ENCODE measurements at regions not wholly inside any gene's neighbourhood (a gene's known extent, or its start where the extent isn't known, plus 50 kb on each side); places are given as distances from the start of the nearest gene placed in this dataset.

- no peak for DNase-seq (ENCODE audit: low spot score)
- no peak for TF ChIP-seq CTCF (conservative IDR thresholded peaks at IDR 0.05; ENCODE audit: low read depth)
- POLR2A ChIA-PET (ENCODE audit: low non-redundant PET): no interaction called here
- no peak overlapping the region for H3K27ac ChIP-seq
- CTCF ChIA-PET: no interaction called here
Observed at GRCh38 chr11:107116358-107116757, 98.1 kb upstream of the GUCY1A2 start.

GRCh38 chr11:107102692-107103477 lies 84.6 kb upstream of the GUCY1A2 start:
- no peak for TF ChIP-seq CTCF (conservative IDR thresholded peaks at IDR 0.05; ENCODE audit: low read depth)
- ChIA-PET CTCF (no interaction called here), POLR2A (ENCODE audit: low non-redundant PET) (no interaction called here)
- no peak for DNase-seq (ENCODE audit: low spot score)
- no peak overlapping the region for H3K27ac ChIP-seq

- POLR2A ChIA-PET (ENCODE audit: low non-redundant PET): no interaction called here
Observed at GRCh38 chr11:107092667-107093066, 74.4 kb upstream of the GUCY1A2 start.

GRCh38 chr11:107078375-107078774 lies 60.1 kb upstream of the GUCY1A2 start:
- TF ChIP-seq CTCF (conservative IDR thresholded peaks at IDR 0.05; ENCODE audit: low read depth): no peak
- POLR2A ChIA-PET (ENCODE audit: low non-redundant PET): no interaction called here

More at GRCh38 chr11:107092667-107093066, 74.4 kb upstream of the GUCY1A2 start:
- CTCF ChIA-PET: no interaction called here
- H3K27ac ChIP-seq: no peak overlapping the region
- no peak for DNase-seq (ENCODE audit: low spot score)
- no peak for TF ChIP-seq CTCF (conservative IDR thresholded peaks at IDR 0.05; ENCODE audit: low read depth)

GRCh38 chr11:107076832-107077231 lies 58.6 kb upstream of the GUCY1A2 start:
- ChIA-PET CTCF (interaction anchor here (0.6 kb wide), 1 partner anchor 452 kb away, joined by 3 read pairs; no protein-coding TSS in a partner anchor), POLR2A (ENCODE audit: low non-redundant PET) (no interaction called here)
- TF ChIP-seq CTCF (conservative IDR thresholded peaks at IDR 0.05; ENCODE audit: low read depth): no peak
- no peak overlapping the region for H3K27ac ChIP-seq
- no peak for DNase-seq (ENCODE audit: low spot score)

More at GRCh38 chr11:107078375-107078774, 60.1 kb upstream of the GUCY1A2 start:
- CTCF ChIA-PET: no interaction called here
- H3K27ac ChIP-seq: no peak overlapping the region
- DNase-seq (ENCODE audit: low spot score): no peak

- no peak for TF ChIP-seq CTCF (conservative IDR thresholded peaks at IDR 0.05; ENCODE audit: low read depth)
- H3K27ac ChIP-seq: no peak overlapping the region
- ChIA-PET POLR2A (ENCODE audit: low non-redundant PET) (no interaction called here), CTCF (no interaction called here)
- DNase-seq (ENCODE audit: low spot score): no peak
Observed at GRCh38 chr11:107071129-107071528, 52.9 kb upstream of the GUCY1A2 start.
